SU-DHL-6 (cell line): ENCODE measurements at regions not wholly inside any gene's neighbourhood (a gene's known extent, or its start where the extent isn't known, plus 50 kb on each side); places are given as distances from the start of the nearest gene placed in this dataset.

Source experiments
- H2AFZ ChIP-seq: fragments of 200-600 bp; sonication (generic); 2 replicates; pipeline ENCODE4 v1.6.1; 2014; ENCODE audit warnings: low read depth, mild to moderate bottlenecking, moderate library complexity, mixed read lengths, antibody characterized with exemption, low read length; ENCODE audit not compliant: severe bottlenecking
- H3F3A ChIP-seq: fragments of 200-600 bp; shearing (Covaris generic); 2 replicates; pipeline ENCODE4 v1.6.0; 2016; ENCODE audit warnings: antibody characterized with exemption, mild to moderate bottlenecking; ENCODE audit not compliant: insufficient read depth
- H3K27ac ChIP-seq: fragments of 200-600 bp; sonication (generic); 2 replicates; pipeline ENCODE4 v1.5.1; 2016; ENCODE audit warnings: low read depth, mild to moderate bottlenecking, low read length, moderate library complexity, mixed read lengths
- H3K27me3 ChIP-seq: fragments of 200-600 bp; sonication (generic), shearing (Covaris generic); 2 replicates; pipeline ENCODE4 v1.6.0; 2014; ENCODE audit warnings: mild to moderate bottlenecking, low read length
- H3K36me3 ChIP-seq: fragments of 200-600 bp; sonication (generic); 2 replicates; pipeline ENCODE4 v1.6.1; 2014; ENCODE audit warnings: mild to moderate bottlenecking, low read length, mixed read lengths
- H3K4me2 ChIP-seq: fragments of 300-600, 200-600 bp; shearing (Covaris generic), sonication (generic); 2 replicates; pipeline ENCODE4 v1.6.0; 2014; ENCODE audit warnings: low read length, low read depth, mild to moderate bottlenecking; ENCODE audit not compliant: poor library complexity, severe bottlenecking
- H3K4me3 ChIP-seq: fragments of 200-600 bp; sonication (generic); 2 replicates; pipeline ENCODE4 v1.5.1; 2014; ENCODE audit warnings: antibody characterized with exemption, low read length, mild to moderate bottlenecking, mixed read lengths; ENCODE audit not compliant: insufficient read depth, poor library complexity, severe bottlenecking
- H3K79me2 ChIP-seq: fragments of 200-600 bp; sonication (generic); 2 replicates; pipeline ENCODE4 v1.6.1; 2014; ENCODE audit warnings: mild to moderate bottlenecking, low read length, moderate library complexity; ENCODE audit not compliant: insufficient read depth
- H3K9ac ChIP-seq: fragments of 200-600 bp; sonication (generic); 2 replicates; pipeline ENCODE4 v1.7.0; 2014; ENCODE audit warnings: mild to moderate bottlenecking, low read length
- H3K9me2 ChIP-seq: fragments of 200-600 bp; sonication (generic); replicated peaks from 2 replicates; pipeline ENCODE4 v1.6.1; 2014; ENCODE audit warnings: low read length; ENCODE audit not compliant: insufficient read depth
- H3K9me3 ChIP-seq: fragments of 200-600 bp; sonication (generic); 2 replicates; pipeline ENCODE4 v1.6.1; 2014; ENCODE audit warnings: low read length, mixed read lengths; ENCODE audit not compliant: insufficient read depth
- H4K20me1 ChIP-seq: fragments of 200-600 bp; sonication (generic); 2 replicates; pipeline ENCODE4 v1.6.1; 2014; ENCODE audit warnings: low read depth, mild to moderate bottlenecking, antibody characterized with exemption, low read length, moderate library complexity, mixed read lengths
- EZH2phosphoT487 ChIP-seq: fragments of 200-600 bp; sonication (generic), shearing (Covaris generic); conservative IDR thresholded peaks from 2 replicates; pipeline ENCODE4 v1.6.1; 2018; ENCODE audit warnings: mild to moderate bottlenecking, antibody characterized with exemption, low read length, moderate library complexity, mixed read lengths
- TF ChIP-seq, protein P1 (sequence below): fragments of 200-600 bp; sonication (generic); IDR thresholded peaks from one replicate; pipeline ENCODE4 v1.5.1; 2017; ENCODE audit warnings: antibody characterized with exemption, mild to moderate bottlenecking, low read length, moderate library complexity; ENCODE audit not compliant: insufficient read depth, poor library complexity, severe bottlenecking

DNA sequence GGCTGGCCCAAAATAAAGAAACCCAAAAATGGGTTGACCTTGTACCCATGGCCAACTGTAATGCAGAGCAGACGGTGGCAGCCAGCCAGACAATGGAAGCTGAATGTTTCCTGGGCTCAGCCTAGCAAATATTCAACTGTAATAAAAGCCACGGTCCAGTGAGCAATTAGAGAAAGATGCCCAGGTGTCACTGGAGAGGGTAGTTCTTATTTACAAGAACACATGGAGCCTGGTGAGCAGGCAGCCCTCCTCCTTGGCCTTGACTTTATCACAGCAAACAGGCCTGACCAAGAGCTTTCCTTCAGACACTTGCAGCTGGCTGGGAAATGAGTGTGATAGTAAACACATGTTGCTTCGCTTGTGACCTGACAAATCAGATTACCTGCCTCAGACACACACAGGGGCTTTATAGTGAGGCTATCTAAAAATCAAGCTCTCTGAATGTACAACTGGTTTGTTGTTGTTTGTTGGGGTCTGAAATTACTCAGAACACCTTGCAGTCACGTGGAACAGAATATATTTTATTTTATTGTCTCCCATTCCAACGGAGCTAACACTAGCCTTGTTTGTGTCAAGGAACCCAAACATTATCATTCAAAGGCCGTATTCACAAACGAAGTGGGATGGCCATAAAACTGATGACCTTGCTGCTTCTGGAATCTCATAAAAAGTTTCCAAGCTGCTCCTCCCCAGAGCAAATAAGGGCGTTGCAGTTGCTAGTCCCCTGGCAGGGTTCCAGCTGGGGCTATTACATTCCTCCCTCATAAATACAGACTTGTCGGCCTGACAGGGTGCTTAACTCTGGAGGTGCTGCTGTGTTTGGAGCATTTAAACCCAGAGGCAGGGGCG lies 161.1 kb downstream of the BBOX1 start:
- Histone ChIP-seq H3K4me2 (no peak overlapping the region), H3K27ac (no peak overlapping the region), H3K27me3 (no peaks in the 10 kb centered on the region), H3K79me2 (no peaks in the 10 kb centered on the region), H3K36me3 (no peaks in the 10 kb centered on the region), H3K4me3 (no peak overlapping the region), H3K9me3 (no peaks in the 10 kb centered on the region), H3F3A (no peaks in the 10 kb centered on the region), H3K9ac (no peak overlapping the region), H3K9me2 (no peaks in the 10 kb centered on the region), H4K20me1 (no peaks in the 10 kb centered on the region), H2AFZ (no peak overlapping the region)
- no peak for TF ChIP-seq EZH2phosphoT487
- TF ChIP-seq, protein P1, sequence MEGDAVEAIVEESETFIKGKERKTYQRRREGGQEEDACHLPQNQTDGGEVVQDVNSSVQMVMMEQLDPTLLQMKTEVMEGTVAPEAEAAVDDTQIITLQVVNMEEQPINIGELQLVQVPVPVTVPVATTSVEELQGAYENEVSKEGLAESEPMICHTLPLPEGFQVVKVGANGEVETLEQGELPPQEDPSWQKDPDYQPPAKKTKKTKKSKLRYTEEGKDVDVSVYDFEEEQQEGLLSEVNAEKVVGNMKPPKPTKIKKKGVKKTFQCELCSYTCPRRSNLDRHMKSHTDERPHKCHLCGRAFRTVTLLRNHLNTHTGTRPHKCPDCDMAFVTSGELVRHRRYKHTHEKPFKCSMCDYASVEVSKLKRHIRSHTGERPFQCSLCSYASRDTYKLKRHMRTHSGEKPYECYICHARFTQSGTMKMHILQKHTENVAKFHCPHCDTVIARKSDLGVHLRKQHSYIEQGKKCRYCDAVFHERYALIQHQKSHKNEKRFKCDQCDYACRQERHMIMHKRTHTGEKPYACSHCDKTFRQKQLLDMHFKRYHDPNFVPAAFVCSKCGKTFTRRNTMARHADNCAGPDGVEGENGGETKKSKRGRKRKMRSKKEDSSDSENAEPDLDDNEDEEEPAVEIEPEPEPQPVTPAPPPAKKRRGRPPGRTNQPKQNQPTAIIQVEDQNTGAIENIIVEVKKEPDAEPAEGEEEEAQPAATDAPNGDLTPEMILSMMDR, result no peak

DNA sequence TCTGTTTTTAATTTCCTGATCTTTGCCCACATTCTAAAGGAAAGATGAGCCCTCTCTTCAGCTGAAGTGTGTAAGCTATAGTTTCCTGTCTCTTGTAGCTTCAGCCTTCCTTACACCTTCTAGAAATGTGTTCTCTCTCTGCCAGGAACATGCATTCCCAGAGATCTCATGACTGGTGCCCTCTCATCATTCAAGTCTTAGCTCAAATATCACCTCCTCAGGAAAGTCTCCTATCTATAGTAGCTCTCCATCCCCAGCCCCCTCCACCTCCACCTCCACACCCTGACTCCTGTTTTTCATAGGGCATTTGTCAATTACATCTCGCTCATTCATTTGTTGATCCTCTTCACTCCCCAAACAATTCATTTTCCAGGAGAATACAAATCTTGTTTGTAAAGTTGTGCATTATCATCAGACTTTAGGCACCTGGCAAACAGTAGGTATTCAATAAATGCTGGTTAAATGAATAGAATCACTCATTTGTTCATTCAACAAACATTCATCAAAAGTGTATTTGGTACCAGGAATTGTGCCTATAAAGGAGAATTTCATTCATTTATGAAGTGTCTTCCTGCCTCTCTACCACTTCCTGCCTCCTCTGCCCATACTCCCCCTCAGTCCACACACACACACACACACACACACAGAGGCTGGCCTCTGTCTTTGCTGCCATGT lies 160.3 kb downstream of the BBOX1 start:
- Histone ChIP-seq H3K36me3 (no peaks in the 10 kb centered on the region), H2AFZ (no peak overlapping the region), H3K4me2 (no peak overlapping the region), H3K27me3 (no peaks in the 10 kb centered on the region), H3K9me2 (no peaks in the 10 kb centered on the region), H3K79me2 (no peaks in the 10 kb centered on the region), H3K4me3 (no peak overlapping the region), H3K9ac (no peak overlapping the region), H3F3A (no peaks in the 10 kb centered on the region), H3K27ac (no peak overlapping the region), H3K9me3 (no peaks in the 10 kb centered on the region), H4K20me1 (no peaks in the 10 kb centered on the region)
- TF ChIP-seq, protein P1, result no peak

DNA sequence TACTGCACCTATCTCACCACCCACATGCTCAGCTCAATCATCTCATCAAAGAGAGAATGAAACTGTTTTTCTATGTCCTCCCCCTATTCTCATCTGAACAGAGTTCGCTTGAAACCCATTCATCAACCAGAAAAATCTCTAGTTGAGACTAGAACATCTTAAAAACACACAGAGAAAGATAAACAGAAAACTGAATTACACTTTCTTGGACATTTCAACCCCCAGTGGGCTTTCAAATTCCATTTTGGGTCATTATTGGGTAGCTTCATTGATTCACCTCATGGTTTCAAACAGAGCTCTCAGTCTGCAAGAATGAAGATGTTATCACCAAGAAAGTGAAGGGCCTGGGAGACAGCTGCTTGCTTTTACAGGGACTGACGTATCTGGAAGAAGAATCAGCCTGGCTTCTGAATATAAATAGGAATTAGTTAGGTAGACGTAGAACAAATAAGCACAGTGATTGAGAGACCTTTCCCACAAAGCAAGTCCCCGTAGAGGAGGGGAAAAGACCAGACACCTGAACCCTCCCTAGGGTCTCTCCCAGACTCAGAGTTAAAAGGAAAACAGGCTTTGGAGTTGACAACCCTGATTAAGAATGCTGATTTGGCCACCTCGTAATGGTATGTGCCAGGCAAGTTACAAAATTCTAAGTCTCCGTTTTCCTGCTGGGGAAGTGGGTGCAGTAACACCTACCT lies 155.7 kb downstream of the BBOX1 start:
- Histone ChIP-seq H4K20me1 (no peaks in the 10 kb centered on the region), H3K79me2 (no peaks in the 10 kb centered on the region), H3K9ac (no peak overlapping the region), H2AFZ (no peak overlapping the region), H3K4me3 (no peak overlapping the region), H3K9me3 (no peaks in the 10 kb centered on the region), H3K36me3 (no peaks in the 10 kb centered on the region), H3K9me2 (no peaks in the 10 kb centered on the region), H3F3A (no peaks in the 10 kb centered on the region), H3K4me2 (no peak overlapping the region), H3K27me3 (no peaks in the 10 kb centered on the region), H3K27ac (no peak overlapping the region)
- no peak for TF ChIP-seq EZH2phosphoT487
- TF ChIP-seq, protein P1, result no peak
